Keratinocyte (primary cell): ENCODE measurements at regions not wholly inside any gene's neighbourhood (a gene's known extent, or its start where the extent isn't known, plus 50 kb on each side); places are given as distances from the start of the nearest gene placed in this dataset.

ENCODE experiments used
- CTCF ChIP-seq, 3 experiments: IDR thresholded peaks in 1 of 3; conservative IDR thresholded peaks in 1 of 3; optimal IDR thresholded peaks in 1 of 3; 2 replicates in 2 of 3; 3 replicates in 1 of 3; pipeline versions ENCODE3 to v1.5.1; 2011; ENCODE audit warnings: low read length in 3 of 3, mild to moderate bottlenecking in 3 of 3, moderate library complexity in 2 of 3, control low read depth in 1 of 3, inconsistent platforms in 1 of 3; ENCODE audit not compliant: insufficient read depth in 2 of 3; ENCODE audit errors: extremely low read depth in 1 of 3
- EZH2 ChIP-seq: IDR thresholded peaks from one replicate; pipeline ENCODE4 v1.6.1; 2012; ENCODE audit warnings: inconsistent platforms, mild to moderate bottlenecking, low read length, moderate library complexity

- no peak for TF ChIP-seq CTCF (optimal IDR thresholded peaks at IDR 0.05 in 1 of 3, IDR thresholded peaks at IDR 0.05 in 1 of 3, conservative IDR thresholded peaks at IDR 0.05 in 1 of 3; ENCODE audit: extremely low read depth in 1 of 3, insufficient read depth in 2 of 3, low read length in 3 of 3)
- no peak for TF ChIP-seq EZH2
These were observed 443.1 kb upstream of the ID4 start for GRCh38 chr6:19394051-19394450.
